Panc1 (cell line): ENCODE measurements at regions not wholly inside any gene's neighbourhood (a gene's known extent, or its start where the extent isn't known, plus 50 kb on each side); places are given as distances from the start of the nearest gene placed in this dataset.

Source experiments
- ATAC-seq: fragments of 200-7000 bp; cut with Tn5 transposase; 2 replicates; pipeline ENCODE4 v1.9.1; 2020; ENCODE audit warnings: mild to moderate bottlenecking, moderate library complexity
- BruUV-seq: library from RNA; stranded (reverse); fragments of 400-500 nt; replicated peaks from 2 replicates; lab custom pipeline; 2021; lab: Mats Ljungman, UMichigan
- CTCF ChIA-PET: fragments of 300-600 bp; sonication (Branson Sonifier 250); formaldehyde crosslinking; loops from one replicate; lab custom pipeline; 2022; ENCODE audit warnings: antibody characterized with exemption; lab: Charles Lee
- POLR2A ChIA-PET: fragments of 300-600 bp; sonication (Branson Sonifier 250); formaldehyde crosslinking; loops from one replicate; lab custom pipeline; 2022; ENCODE audit warnings: antibody characterized with exemption; lab: Charles Lee
- DNase-seq: peaks from one replicate; pipeline ENCODE4 v3.0.0-alpha.2; 2010; ENCODE audit warnings: low read depth, low spot score
- H3K27ac ChIP-seq: 2 replicates; pipeline ENCODE4 v1.5.1; 2011; ENCODE audit warnings: mild to moderate bottlenecking, low read length, inconsistent platforms
- H3K27me3 ChIP-seq: fragments of 200-500 bp; sonication (Bioruptor generic); 2 replicates; pipeline ENCODE4 v1.6.0; 2014; ENCODE audit warnings: low read length, inconsistent platforms; ENCODE audit not compliant: control insufficient read depth, insufficient read depth
- H3K36me3 ChIP-seq: fragments of 200-500 bp; sonication (Bioruptor generic); 2 replicates; pipeline ENCODE4 v1.5.1; 2014; ENCODE audit warnings: inconsistent platforms, mild to moderate bottlenecking, low read length, moderate library complexity; ENCODE audit not compliant: control insufficient read depth, insufficient read depth
- H3K4me1 ChIP-seq: 2 replicates; pipeline ENCODE4 v1.5.1; 2011; ENCODE audit warnings: inconsistent platforms, mild to moderate bottlenecking, low read length, moderate library complexity; ENCODE audit not compliant: control insufficient read depth, insufficient read depth
- H3K4me3 ChIP-seq, 2 experiments: 2 replicates each; pipeline ENCODE4 v1.5.1; 2011 to 2012; ENCODE audit warnings: low read depth in 2 of 2, low read length in 2 of 2, mild to moderate bottlenecking in 2 of 2, inconsistent platforms in 1 of 2, moderate library complexity in 1 of 2
- H3K9me3 ChIP-seq: fragments of 200-500 bp; sonication (Bioruptor generic); 2 replicates; pipeline ENCODE4 v1.5.1; 2014; ENCODE audit warnings: low read depth, mild to moderate bottlenecking, inconsistent platforms, low read length, moderate library complexity; ENCODE audit not compliant: control insufficient read depth, insufficient read depth
- POLR2AphosphoS5 ChIP-seq: IDR thresholded peaks from 2 replicates; pipeline ENCODE4 v1.6.1; 2012; ENCODE audit warnings: mild to moderate bottlenecking, low read depth, low read length, moderate library complexity
- SIN3A ChIP-seq: IDR thresholded peaks from 2 replicates; pipeline ENCODE4 v1.6.1; 2012; ENCODE audit warnings: low read depth, mild to moderate bottlenecking, low read length, moderate library complexity, borderline replicate concordance; ENCODE audit not compliant: insufficient read depth
- TCF7L2 ChIP-seq: IDR thresholded peaks from 2 replicates; pipeline ENCODE4 v1.6.1; 2011; ENCODE audit warnings: mild to moderate bottlenecking, low read depth, low read length, inconsistent platforms
- in situ Hi-C: cut with HindIII; loops from 2 replicates; pipeline ENCODE4 v1.10.0; 2016; ENCODE audit warnings: low sequenced_read_pairs, low pct_unique_long_range_greater_than_20kb
- intact Hi-C: fragments of 100-400 bp; cut with micrococcal nuclease; formaldehyde crosslinking; loops from one replicate; pipeline ENCODE4 v1.10.0; 2022; ENCODE audit not compliant: unreplicated experiment
- TF ChIP-seq, protein P1 (sequence below), 2 experiments: IDR thresholded peaks; 2 replicates each; pipeline ENCODE4 v1.6.1; 2011 to 2012; ENCODE audit warnings: low read depth in 2 of 2, control low read depth in 1 of 2, low read length in 1 of 2, mild to moderate bottlenecking in 1 of 2, moderate library complexity in 1 of 2; ENCODE audit not compliant: insufficient read depth in 1 of 2
- TF ChIP-seq, protein P2 (sequence below): fragments of 450-650 bp; IDR thresholded peaks from 2 replicates; pipeline ENCODE4 v1.5.1; 2017; ENCODE audit warnings: mild to moderate bottlenecking

DNA sequence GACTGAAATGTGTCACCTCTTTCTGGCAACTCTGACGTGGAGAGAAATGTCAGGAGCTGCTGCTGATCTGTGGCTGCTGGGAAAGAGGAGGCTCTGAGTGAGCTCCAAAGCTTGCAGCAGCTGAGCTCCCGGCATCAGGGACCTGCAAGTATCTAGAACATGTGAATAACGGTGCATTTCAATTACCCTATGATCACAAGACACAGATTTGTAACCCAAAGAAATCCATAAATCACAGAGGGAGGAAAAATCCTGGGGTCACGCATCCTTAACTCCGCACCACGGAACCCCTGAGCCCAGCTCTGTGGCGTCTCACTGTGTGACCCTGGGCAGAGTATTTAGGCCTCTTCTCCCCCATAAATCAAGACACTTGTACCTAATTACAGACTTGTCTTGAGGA, 139.8 kb downstream of the IRX2 start:
- Histone ChIP-seq H3K4me3 (no peak overlapping the region), H3K27ac (no peak overlapping the region), H3K36me3 (no peaks in the 10 kb centered on the region), H3K27me3 (no peaks in the 10 kb centered on the region), H3K9me3 (no peaks in the 10 kb centered on the region), H3K4me1 (no peaks in the 10 kb centered on the region)
- ChIA-PET CTCF (no interaction called here), POLR2A (no interaction called here)
- TF ChIP-seq, protein P1, sequence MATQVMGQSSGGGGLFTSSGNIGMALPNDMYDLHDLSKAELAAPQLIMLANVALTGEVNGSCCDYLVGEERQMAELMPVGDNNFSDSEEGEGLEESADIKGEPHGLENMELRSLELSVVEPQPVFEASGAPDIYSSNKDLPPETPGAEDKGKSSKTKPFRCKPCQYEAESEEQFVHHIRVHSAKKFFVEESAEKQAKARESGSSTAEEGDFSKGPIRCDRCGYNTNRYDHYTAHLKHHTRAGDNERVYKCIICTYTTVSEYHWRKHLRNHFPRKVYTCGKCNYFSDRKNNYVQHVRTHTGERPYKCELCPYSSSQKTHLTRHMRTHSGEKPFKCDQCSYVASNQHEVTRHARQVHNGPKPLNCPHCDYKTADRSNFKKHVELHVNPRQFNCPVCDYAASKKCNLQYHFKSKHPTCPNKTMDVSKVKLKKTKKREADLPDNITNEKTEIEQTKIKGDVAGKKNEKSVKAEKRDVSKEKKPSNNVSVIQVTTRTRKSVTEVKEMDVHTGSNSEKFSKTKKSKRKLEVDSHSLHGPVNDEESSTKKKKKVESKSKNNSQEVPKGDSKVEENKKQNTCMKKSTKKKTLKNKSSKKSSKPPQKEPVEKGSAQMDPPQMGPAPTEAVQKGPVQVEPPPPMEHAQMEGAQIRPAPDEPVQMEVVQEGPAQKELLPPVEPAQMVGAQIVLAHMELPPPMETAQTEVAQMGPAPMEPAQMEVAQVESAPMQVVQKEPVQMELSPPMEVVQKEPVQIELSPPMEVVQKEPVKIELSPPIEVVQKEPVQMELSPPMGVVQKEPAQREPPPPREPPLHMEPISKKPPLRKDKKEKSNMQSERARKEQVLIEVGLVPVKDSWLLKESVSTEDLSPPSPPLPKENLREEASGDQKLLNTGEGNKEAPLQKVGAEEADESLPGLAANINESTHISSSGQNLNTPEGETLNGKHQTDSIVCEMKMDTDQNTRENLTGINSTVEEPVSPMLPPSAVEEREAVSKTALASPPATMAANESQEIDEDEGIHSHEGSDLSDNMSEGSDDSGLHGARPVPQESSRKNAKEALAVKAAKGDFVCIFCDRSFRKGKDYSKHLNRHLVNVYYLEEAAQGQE (IDR thresholded peaks at IDR 0.05; ENCODE audit: insufficient read depth in 1 of 2, low read depth in 2 of 2, low read length in 1 of 2) = no peak
- TF ChIP-seq TCF7L2 = no peak
- TF ChIP-seq SIN3A = no peak
- TF ChIP-seq POLR2AphosphoS5 = no peak
- TF ChIP-seq, protein P2, sequence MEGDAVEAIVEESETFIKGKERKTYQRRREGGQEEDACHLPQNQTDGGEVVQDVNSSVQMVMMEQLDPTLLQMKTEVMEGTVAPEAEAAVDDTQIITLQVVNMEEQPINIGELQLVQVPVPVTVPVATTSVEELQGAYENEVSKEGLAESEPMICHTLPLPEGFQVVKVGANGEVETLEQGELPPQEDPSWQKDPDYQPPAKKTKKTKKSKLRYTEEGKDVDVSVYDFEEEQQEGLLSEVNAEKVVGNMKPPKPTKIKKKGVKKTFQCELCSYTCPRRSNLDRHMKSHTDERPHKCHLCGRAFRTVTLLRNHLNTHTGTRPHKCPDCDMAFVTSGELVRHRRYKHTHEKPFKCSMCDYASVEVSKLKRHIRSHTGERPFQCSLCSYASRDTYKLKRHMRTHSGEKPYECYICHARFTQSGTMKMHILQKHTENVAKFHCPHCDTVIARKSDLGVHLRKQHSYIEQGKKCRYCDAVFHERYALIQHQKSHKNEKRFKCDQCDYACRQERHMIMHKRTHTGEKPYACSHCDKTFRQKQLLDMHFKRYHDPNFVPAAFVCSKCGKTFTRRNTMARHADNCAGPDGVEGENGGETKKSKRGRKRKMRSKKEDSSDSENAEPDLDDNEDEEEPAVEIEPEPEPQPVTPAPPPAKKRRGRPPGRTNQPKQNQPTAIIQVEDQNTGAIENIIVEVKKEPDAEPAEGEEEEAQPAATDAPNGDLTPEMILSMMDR = no peak
- no TSS peak for BruUV-seq
- DNase-seq (no peak), ATAC-seq (no peak)
- intact Hi-C loops (no loop called here), in situ Hi-C loops (no loop called here)

DNA sequence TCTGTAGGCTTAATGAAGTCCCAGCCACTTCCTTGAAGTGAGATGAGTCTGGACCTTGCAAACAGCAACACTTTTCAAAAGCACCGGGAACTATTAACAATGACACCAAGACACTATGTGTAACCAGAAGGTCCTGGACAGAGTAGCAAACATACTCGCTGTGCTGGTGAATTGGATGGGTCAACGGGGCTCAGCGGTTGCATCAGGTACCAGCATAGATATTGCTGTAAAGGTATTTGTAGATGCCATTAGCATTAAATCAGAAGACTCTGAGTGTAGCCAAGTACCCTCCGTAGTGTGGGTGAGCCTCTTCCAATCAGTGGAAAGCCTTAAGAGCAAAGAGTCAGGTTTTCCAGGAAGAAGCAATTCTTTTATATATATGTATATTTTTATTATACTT, 140.5 kb downstream of the IRX2 start:
- DNase-seq = no peak
- Histone ChIP-seq H3K4me1 (no peaks in the 10 kb centered on the region), H3K36me3 (no peaks in the 10 kb centered on the region), H3K27ac (no peak overlapping the region), H3K9me3 (no peaks in the 10 kb centered on the region), H3K27me3 (no peaks in the 10 kb centered on the region), H3K4me3 (no peak overlapping the region)
- TF ChIP-seq, protein P1 (IDR thresholded peaks at IDR 0.05; ENCODE audit: insufficient read depth in 1 of 2, low read depth in 2 of 2, low read length in 1 of 2) = no peak
- no peak for TF ChIP-seq TCF7L2
- no peak for TF ChIP-seq SIN3A
- no peak for TF ChIP-seq POLR2AphosphoS5
- TF ChIP-seq, protein P2 = no peak
- in situ Hi-C loops = no loop called here
- intact Hi-C loops = no loop called here
- ATAC-seq = no peak
- BruUV-seq = no TSS peak
- POLR2A ChIA-PET = no interaction called here
- CTCF ChIA-PET = no interaction called here
